Kidney (tissue), 13 donors: ENCODE measurements at regions not wholly inside any gene's neighbourhood (a gene's known extent, or its start where the extent isn't known, plus 50 kb on each side); places are given as distances from the start of the nearest gene placed in this dataset.

Experiments
- DNase-seq, 5 donors: peaks; one replicate each; pipeline ENCODE4 v3.0.0-alpha.2; 2013 to 2020
- FAIRE-seq: peaks from 2 replicates; lab custom pipeline; 2012; peaks lifted over from hg19 to GRCh38; lab: Jason Lieb, UNC
- H3K27ac ChIP-seq, 2 donors: one replicate each; pipeline ENCODE4 v1.7.0; 2013; ENCODE audit warnings: low read depth in 2 of 2, low read length in 2 of 2, inconsistent platforms in 1 of 2
- H3K27me3 ChIP-seq: one replicate; pipeline ENCODE4 v1.7.1; 2013; ENCODE audit warnings: low read length, inconsistent platforms; ENCODE audit not compliant: control insufficient read depth, insufficient read depth
- H3K36me3 ChIP-seq, 3 donors: one replicate each; pipeline versions ENCODE4 v1.7.0 to v1.7.1; 2013; ENCODE audit warnings: low read length in 3 of 3, control low read depth in 1 of 3, inconsistent platforms in 1 of 3; ENCODE audit not compliant: insufficient read depth in 3 of 3, control insufficient read depth in 2 of 3
- H3K4me1 ChIP-seq, 3 donors: one replicate each; pipeline versions ENCODE4 v1.7.0 to v1.7.1; 2013; ENCODE audit warnings: low read length in 3 of 3, inconsistent platforms in 1 of 3, low read depth in 1 of 3; ENCODE audit not compliant: control insufficient read depth in 2 of 3, insufficient read depth in 2 of 3
- H3K4me3 ChIP-seq, 3 donors: one replicate each; pipeline versions ENCODE4 v1.7.0 to v1.8.1; 2013; ENCODE audit warnings: low read length in 3 of 3, control low read depth in 1 of 3, inconsistent platforms in 1 of 3
- H3K9ac ChIP-seq, 3 donors: one replicate each; pipeline versions ENCODE4 v1.7.0 to v1.7.1; 2013; ENCODE audit warnings: low read length in 3 of 3, control low read depth in 1 of 3, inconsistent platforms in 1 of 3
- H3K9me3 ChIP-seq, 3 donors: one replicate each; pipeline versions ENCODE4 v1.7.0 to v1.7.1; 2013; ENCODE audit warnings: low read length in 3 of 3, control low read depth in 1 of 3, inconsistent platforms in 1 of 3; ENCODE audit not compliant: control insufficient read depth in 2 of 3, insufficient read depth in 1 of 3
- CTCF ChIP-seq: IDR thresholded peaks from 3 replicates; pipeline ENCODE4 v1.5.1; 2012; ENCODE audit warnings: mild to moderate bottlenecking, moderate library complexity, borderline replicate concordance; ENCODE audit not compliant: insufficient read depth; ENCODE audit errors: extremely low read depth
- intact Hi-C: fragments of 100-400 bp; cut with DNase I; formaldehyde crosslinking; loops from one replicate; pipeline ENCODE4 v1.11.1; 2022
- donor health status: control.
- donor health status: control.
- donor health status: control.
- donor health status: control.
- donor health status: control.
- donor health status: DM: yes; HTN: yes; CAD: no.
- donor health status: Normal renal cell carcinoma (clear cell type).

- Histone ChIP-seq H3K4me1 (no peaks in the 10 kb centered on the region), H3K27ac (no peak overlapping the region), H3K9ac (no peak overlapping the region), H3K9me3 (peaks cover 0 to 3% (median 0%) of the 10 kb centered on the region in 3 donors), H3K4me3 (no peak overlapping the region), H3K36me3 (no peaks in the 10 kb centered on the region), H3K27me3 (no peaks in the 10 kb centered on the region)
- FAIRE-seq, result no peak
- intact Hi-C loops, result no loop called here
- no peak for TF ChIP-seq CTCF
- no peak for DNase-seq
These were observed 151.8 kb upstream of the HNMT start for GRCh38 chr2:137812517-137812916.

GRCh38 chr2:137813176-137813575, 151.1 kb upstream of the HNMT start:
- H3K36me3 ChIP-seq, result no peaks in the 10 kb centered on the region
- no peak overlapping the region for H3K27ac ChIP-seq
- TF ChIP-seq CTCF, result no peak
- no peak overlapping the region for H3K4me3 ChIP-seq
- H3K4me1 ChIP-seq, result no peaks in the 10 kb centered on the region
- no peak overlapping the region for H3K9ac ChIP-seq
- FAIRE-seq (no peak), DNase-seq (no peak)
- peaks cover 0 to 3% (median 0%) of the 10 kb centered on the region in 3 donors for H3K9me3 ChIP-seq
- H3K27me3 ChIP-seq, result no peaks in the 10 kb centered on the region
- intact Hi-C loops, result no loop called here

GRCh38 chr2:137817058-137817457, 147.2 kb upstream of the HNMT start:
- Histone ChIP-seq H3K4me3 (no peak overlapping the region), H3K9me3 (no peaks in the 10 kb centered on the region), H3K9ac (no peak overlapping the region), H3K27me3 (no peaks in the 10 kb centered on the region), H3K4me1 (no peaks in the 10 kb centered on the region), H3K36me3 (no peaks in the 10 kb centered on the region), H3K27ac (no peak overlapping the region)
- no peak for FAIRE-seq
- DNase-seq, result no peak
- intact Hi-C loops, result no loop called here
- no peak for TF ChIP-seq CTCF

- DNase-seq (no peak), FAIRE-seq (no peak)
- no peaks in the 10 kb centered on the region for H3K9me3 ChIP-seq
- H3K36me3 ChIP-seq, result no peaks in the 10 kb centered on the region
- no peaks in the 10 kb centered on the region for H3K4me1 ChIP-seq
- intact Hi-C loops, result no loop called here
- no peak overlapping the region for H3K27ac ChIP-seq
- no peak overlapping the region for H3K4me3 ChIP-seq
- H3K27me3 ChIP-seq, result no peaks in the 10 kb centered on the region
- H3K9ac ChIP-seq, result no peak overlapping the region
- no peak for TF ChIP-seq CTCF
These were observed 141.1 kb upstream of the HNMT start for GRCh38 chr2:137823196-137823595.
